IPS-NIHi11 (cell line): ENCODE measurements at regions not wholly inside any gene's neighbourhood (a gene's known extent, or its start where the extent isn't known, plus 50 kb on each side); places are given as distances from the start of the nearest gene placed in this dataset.

Experiments used
- DNase-seq: peaks from one replicate; pipeline ENCODE4 v3.0.0; 2012; ENCODE audit warnings: mixed read lengths, low spot score

- DNase-seq = no peak
Measured at GRCh38 chr2:239518286-239519088, 117.7 kb upstream of the HDAC4 start.

- DNase-seq = no peak
Measured at GRCh38 chr2:239517686-239518085, 116.9 kb upstream of the HDAC4 start.

DNA sequence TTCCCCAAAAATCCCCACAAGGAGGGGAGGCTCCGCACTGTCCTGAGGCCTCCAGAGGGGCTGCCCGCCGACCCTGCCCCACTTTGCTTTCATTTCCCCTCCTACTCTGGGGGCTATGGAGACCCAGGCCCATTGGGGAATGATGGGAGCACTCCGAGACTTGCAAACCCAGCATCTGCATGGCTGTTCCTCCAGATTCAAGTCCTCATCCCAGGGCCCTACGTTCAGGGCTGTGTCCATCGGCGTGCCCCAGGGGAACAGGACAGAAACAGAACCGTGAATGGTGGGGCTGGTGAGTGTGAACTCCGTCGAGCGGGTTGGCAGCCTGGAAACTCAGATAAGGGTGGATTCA, 116.1 kb upstream of the HDAC4 start:
- no peak for DNase-seq

DNA sequence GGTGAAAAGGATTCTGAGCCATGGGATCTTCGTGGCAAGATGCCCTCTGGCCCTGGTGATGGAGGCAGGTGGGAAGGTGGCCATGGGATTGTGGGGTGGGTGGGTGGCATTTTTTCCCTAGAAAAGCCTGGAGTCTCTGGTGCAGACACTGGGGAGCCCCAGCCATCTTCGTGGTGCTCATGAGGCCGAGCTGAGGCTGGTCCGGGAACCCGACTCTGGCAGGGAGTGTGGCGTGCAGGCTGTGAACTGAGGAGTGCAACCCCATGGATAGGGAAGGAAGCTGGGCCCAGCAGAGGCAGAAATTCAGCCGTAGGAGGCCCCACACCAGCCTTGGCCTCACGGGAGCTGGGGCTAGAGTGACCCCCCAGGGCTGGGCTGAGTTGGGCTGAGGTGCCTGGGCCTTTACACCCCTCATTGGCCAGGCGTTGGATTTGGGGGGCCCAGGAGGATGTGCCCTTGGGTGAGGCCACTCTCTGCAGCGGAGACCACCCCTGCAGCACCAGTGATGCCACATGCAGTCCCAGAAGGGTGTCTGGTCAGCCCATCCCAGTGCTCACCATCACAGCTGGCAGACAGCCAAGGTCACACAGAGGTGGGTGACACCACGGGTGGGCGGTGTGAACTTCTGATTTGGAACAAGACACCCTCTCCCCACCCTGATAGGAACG, 115.6 kb upstream of the HDAC4 start:
- DNase-seq = no peak

- DNase-seq = peak; percentile 65
Measured at GRCh38 chr2:239514754-239515530, 114.1 kb upstream of the HDAC4 start.

DNA sequence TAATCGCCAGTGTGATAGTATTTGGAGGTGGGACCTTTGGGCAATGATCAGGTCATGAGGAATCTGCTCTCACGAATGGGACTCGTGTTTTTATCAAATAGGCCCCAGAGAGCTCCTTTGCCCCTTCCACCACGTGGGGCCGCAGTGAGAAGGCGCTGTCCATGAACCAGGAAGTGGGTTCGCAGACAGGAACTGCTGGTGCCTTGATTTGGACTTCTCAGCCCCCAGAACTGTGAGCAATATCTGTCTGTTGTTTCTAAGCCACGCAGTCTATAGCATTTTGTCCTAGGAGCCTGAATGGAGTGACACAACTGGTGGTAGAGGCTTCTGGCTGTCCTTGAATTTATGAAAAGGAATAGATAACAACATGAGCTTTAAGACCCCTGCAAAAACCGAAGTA, 111.2 kb upstream of the HDAC4 start:
- DNase-seq = no peak

- DNase-seq = no peak
Measured at GRCh38 chr2:239509373-239510143, 108.7 kb upstream of the HDAC4 start.

DNA sequence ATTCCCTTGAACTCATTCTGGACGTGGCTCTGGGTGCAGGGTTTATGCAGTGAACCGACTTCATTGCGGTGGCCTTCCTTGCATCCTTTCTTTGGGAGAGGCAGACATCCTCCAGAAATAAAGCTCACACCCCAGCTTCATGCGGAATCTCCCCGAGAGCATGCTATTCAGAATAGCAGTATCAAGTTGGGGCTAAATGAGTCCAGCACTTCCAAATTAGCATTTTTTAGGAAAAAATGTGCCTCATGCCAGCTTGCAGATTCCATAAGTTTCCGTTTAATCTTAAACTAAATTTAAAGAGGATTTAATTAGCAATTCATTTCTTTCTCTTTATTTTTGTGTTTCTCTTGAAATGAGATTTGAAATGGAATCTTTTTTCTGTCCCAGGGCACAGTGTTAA, 107.4 kb upstream of the HDAC4 start:
- no peak for DNase-seq

- DNase-seq = no peak
Measured at GRCh38 chr2:239507576-239508258, 106.9 kb upstream of the HDAC4 start.

GRCh38 chr2:239506961-239507360, 106.1 kb upstream of the HDAC4 start:
- no peak for DNase-seq

DNA sequence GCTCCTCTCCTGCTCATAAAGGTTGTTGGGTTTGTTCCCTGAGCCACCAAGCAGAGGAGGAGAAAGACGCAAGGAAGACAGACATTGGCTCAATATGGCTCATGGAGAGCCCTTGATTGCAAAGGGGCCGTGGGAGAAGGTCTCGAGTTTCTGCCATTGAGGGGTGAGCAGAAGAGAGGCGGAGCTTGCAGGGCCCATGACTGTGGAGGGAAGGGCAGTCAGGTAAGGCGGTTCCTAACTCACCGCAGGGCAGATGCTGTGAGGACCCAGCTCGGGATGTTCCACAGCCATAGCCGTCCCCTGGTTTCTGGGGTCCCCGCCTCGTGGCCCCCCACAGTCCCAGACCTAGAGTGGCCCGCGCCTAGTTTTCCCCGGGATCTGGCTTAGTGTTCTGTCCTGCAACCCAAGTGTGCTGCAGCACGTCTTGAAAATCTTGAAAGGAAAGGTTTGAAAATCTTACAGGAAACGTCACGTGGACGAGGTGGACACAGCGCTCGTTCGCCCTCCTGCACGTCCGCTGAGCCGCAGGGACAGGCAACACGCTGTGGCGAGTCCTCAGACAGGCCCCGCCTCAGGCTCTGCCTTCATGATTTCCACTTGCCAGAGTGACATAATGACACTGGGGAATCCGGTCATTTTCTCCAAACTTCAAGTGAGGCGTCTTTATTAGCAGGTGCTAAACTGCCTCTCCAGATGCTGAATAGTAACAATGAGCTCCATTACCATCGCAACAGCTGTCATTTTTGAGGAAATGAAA, 105.5 kb upstream of the HDAC4 start:
- DNase-seq = peak; percentile 61

DNA sequence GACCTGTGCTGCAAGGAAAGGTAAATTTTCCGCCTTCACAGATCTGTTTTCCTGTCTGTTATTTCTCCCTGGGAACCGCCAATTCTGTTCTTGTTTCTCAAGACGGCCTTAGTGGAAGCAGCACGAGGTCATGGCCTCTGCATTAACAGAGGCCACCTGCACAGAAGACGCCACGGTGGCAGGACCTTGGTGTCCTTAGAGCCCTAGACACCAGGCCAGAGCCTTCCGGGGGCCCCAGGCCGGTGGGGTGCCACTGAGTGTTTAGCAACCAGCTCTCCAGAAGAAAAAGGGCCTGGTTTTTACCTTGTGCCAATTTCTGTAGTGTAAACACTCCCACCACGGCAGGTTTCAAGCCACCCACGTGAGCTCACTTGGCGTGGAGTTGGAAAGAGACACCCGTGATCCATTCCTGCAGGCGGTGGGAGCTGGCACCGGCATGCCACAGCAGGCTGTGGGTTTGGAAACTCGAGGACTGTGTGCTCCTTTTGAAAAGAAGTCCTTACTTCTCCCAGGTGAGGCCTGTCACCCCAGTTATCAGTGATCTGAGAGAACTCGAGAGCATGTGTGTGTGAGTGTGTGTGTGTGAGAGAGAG, 103.9 kb upstream of the HDAC4 start:
- DNase-seq = no peak

- no peak for DNase-seq
Measured at GRCh38 chr2:239502430-239503186, 101.8 kb upstream of the HDAC4 start.

DNA sequence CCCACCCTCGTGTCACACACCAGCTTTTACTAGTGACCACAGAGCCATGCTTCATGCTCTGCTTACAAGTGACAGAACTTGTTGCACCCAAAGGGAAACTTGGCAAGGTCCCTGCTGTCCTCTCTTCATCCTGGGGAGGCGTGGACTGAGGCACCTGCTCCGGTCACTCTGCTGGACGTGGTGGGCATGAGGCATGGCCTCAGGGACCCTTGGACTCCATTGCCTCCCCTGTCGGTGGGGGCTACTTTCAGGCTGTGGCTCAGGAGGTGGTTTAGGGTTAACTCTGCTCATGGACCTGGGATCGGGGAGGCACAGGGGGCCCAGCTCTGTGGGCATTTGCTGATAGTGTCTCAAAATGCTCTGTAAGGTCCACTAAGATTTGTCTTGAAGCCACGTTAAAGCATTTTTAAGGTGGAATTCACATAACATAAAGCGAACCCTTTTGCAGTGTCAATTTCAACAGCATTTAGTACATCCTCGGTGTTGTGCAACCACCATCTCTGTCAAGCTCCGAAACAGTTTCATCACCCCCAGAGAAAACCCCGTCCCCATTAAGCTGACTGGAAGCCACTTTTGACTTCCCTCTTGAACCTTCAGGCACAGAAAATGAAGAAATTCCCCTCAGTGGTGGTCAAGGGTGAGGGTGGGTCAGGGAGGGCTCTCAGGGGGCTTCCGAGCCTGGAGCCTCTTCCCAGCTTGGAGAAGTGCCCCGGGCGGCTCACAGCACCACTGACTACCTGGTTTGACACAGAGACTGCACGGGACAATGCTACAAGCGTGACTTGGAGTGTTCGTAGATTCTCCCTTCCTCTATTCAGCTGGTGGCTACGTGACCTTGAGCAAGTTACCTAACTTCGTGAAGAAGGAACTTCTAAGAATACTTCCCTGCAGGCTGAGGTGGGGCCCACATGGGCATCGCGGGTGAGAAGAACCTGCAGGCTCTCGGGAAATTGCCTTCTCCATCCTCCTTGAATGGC, 100.0 kb upstream of the HDAC4 start:
- no peak for DNase-seq

GRCh38 chr2:239499726-239500573, 99.1 kb upstream of the HDAC4 start:
- DNase-seq = no peak

DNA sequence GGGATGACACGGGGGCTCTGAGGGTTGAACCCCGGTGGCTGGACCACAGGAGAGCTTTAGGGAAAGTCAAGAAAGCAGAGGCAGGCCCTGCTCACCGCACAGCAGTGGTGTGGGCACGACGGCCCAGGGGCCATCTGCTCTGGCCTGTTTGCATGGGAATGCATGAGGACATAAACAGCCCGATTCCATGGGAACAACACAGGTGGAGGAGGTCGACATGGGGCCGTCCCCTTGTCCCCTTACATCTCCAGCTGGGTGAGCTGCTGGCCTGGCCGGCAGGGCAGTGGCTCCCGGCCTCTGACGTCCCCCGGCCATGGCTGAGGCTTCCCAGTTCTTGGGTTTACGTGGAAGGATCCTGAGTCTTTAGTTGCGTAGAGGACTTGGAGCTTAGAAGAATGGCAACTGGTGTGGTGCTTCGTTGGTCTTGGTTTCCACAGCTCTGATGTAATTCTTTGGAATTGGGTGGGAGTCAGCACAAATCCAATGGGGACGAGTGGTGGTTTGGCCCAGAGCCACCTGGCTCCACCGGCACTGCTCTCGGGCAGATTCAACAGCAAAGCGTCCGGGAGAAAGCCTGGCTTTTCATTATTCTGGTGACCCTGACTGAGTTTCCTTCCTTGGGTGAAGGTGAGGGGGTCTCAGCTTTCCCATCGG, 98.3 kb upstream of the HDAC4 start:
- no peak for DNase-seq

GRCh38 chr2:239498576-239498975, 97.8 kb upstream of the HDAC4 start:
- no peak for DNase-seq
